Peyer's patch (tissue), 4 donors: ENCODE measurements at regions not wholly inside any gene's neighbourhood (a gene's known extent, or its start where the extent isn't known, plus 50 kb on each side); places are given as distances from the start of the nearest gene placed in this dataset.
A peak's percentile ranks its signal among the peaks of the same experiment; 100 is the strongest.
"Not testable (repeated sequence)": the region's sequence is repeated elsewhere in the genome, so short reads cannot be mapped to it uniquely, and the experiment has no call there.

Source experiments
- DNase-seq, 3 donors: peaks; one replicate each; pipeline ENCODE4 v3.0.0-alpha.2; 2017 to 2019
- H3K27ac ChIP-seq, 4 donors: fragments of 200-600 bp; sonication (generic); one replicate each; pipeline ENCODE4 v1.5.1; 2016 to 2019
- H3K27me3 ChIP-seq, 2 donors: fragments of 200-600 bp; sonication (generic); one replicate each; pipeline ENCODE4 v1.5.1; 2019
- H3K36me3 ChIP-seq, 3 donors: fragments of 200-600 bp; sonication (generic); one replicate each; pipeline ENCODE4 v1.5.1; 2016 to 2019
- H3K4me1 ChIP-seq, 4 donors: fragments of 200-600 bp; sonication (generic); one replicate each; pipeline ENCODE4 v1.5.1; 2016 to 2019
- H3K4me3 ChIP-seq, 4 donors: fragments of 200-600 bp; sonication (generic); 1 replicate in 3 of 4; 2 replicates in 1 of 4; pipeline ENCODE4 v1.5.1; 2016 to 2019; ENCODE audit warnings: mild to moderate bottlenecking in 1 of 4
- H3K9me3 ChIP-seq, 4 donors: fragments of 200-600 bp; sonication (generic); one replicate each; pipeline ENCODE4 v1.5.1; 2016 to 2019; ENCODE audit warnings: mild to moderate bottlenecking in 1 of 4
- POLR2A ChIP-seq, 2 donors: fragments of 450-650 bp; IDR thresholded peaks; one replicate each; pipeline ENCODE4 v1.5.1; 2017; ENCODE audit warnings: antibody characterized with exemption in 2 of 2, mild to moderate bottlenecking in 2 of 2, moderate library complexity in 2 of 2
- TF ChIP-seq, protein P1 (sequence below), 6 experiments: fragments of 450-650 bp in 4 of 6; fragments of 200-600 bp in 2 of 6; sonication (generic) in 1 of 6; IDR thresholded peaks; one replicate each; pipeline ENCODE4 v1.5.1; 2017 to 2019; ENCODE audit warnings: antibody characterized with exemption in 6 of 6, mild to moderate bottlenecking in 3 of 6, moderate library complexity in 1 of 6

DNA sequence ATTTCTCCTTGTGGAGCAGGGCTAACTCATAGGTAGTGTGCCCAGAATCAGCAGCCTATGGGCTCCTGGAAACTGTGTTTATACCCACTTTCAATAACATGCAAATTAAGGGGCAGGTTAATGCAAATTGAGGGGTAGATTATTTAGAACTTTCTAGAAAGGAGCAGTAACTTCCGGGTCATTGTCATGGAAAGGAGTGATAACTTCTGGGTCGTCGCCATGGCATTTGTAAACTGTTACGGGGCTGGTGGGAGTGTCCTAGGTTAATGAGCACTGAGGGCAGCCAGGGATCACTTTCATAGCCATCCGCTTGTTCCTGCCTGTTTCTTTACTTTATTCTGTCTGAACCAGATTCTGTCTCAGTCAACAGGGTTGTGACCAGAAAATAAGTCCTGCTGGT is 143.3 kb upstream of the RFLNA start:
- no peak for DNase-seq
- TF ChIP-seq POLR2A (IDR thresholded peaks at IDR 0.05), result no peak
- TF ChIP-seq, protein P1, sequence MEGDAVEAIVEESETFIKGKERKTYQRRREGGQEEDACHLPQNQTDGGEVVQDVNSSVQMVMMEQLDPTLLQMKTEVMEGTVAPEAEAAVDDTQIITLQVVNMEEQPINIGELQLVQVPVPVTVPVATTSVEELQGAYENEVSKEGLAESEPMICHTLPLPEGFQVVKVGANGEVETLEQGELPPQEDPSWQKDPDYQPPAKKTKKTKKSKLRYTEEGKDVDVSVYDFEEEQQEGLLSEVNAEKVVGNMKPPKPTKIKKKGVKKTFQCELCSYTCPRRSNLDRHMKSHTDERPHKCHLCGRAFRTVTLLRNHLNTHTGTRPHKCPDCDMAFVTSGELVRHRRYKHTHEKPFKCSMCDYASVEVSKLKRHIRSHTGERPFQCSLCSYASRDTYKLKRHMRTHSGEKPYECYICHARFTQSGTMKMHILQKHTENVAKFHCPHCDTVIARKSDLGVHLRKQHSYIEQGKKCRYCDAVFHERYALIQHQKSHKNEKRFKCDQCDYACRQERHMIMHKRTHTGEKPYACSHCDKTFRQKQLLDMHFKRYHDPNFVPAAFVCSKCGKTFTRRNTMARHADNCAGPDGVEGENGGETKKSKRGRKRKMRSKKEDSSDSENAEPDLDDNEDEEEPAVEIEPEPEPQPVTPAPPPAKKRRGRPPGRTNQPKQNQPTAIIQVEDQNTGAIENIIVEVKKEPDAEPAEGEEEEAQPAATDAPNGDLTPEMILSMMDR (IDR thresholded peaks at IDR 0.05), result no peak
- Histone ChIP-seq H3K27ac (no peak overlapping the region), H3K36me3 (no peaks in the 10 kb centered on the region), H3K27me3 (no peaks in the 10 kb centered on the region), H3K4me3 (no peak overlapping the region), H3K9me3 (no peaks in the 10 kb centered on the region), H3K4me1 (no peaks in the 10 kb centered on the region)

- Histone ChIP-seq H3K4me3 (no peak overlapping the region), H3K27me3 (no peaks in the 10 kb centered on the region), H3K27ac (no peak overlapping the region), H3K9me3 (no peaks in the 10 kb centered on the region), H3K4me1 (no peaks in the 10 kb centered on the region), H3K36me3 (no peaks in the 10 kb centered on the region)
- no peak for TF ChIP-seq POLR2A (IDR thresholded peaks at IDR 0.05)
- TF ChIP-seq, protein P1 (IDR thresholded peaks at IDR 0.05), result no peak
- DNase-seq, result no peak
Observed at GRCh38 chr12:124152731-124153130, 142.2 kb upstream of the RFLNA start.

DNA sequence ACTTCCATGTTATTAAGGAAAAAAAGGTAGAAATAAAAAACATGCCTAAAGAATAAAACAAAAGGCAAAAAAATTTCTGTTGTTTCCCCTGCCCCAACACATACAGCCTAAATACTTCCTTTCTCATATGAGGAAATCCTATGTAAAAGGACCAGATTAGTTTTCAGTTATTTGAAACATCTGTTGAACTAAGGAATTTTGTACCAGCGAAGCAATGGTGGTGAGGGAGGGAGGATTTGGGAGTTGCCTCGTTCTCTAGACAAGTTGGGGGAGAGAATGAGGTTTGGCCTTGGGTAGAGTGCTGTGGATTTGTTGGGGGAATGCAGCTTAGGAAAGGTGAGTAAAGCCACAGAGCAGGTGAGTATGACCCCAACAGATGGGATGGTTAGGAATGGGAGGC is 141.5 kb upstream of the RFLNA start:
- H3K4me3 ChIP-seq, result no peak overlapping the region
- H3K27me3 ChIP-seq, result no peaks in the 10 kb centered on the region
- no peak for TF ChIP-seq POLR2A (IDR thresholded peaks at IDR 0.05)
- TF ChIP-seq, protein P1 (IDR thresholded peaks at IDR 0.05), result no peak
- H3K4me1 ChIP-seq, result no peaks in the 10 kb centered on the region
- H3K9me3 ChIP-seq, result no peaks in the 10 kb centered on the region
- DNase-seq, result no peak
- no peaks in the 10 kb centered on the region for H3K36me3 ChIP-seq
- H3K27ac ChIP-seq, result no peak overlapping the region

DNA sequence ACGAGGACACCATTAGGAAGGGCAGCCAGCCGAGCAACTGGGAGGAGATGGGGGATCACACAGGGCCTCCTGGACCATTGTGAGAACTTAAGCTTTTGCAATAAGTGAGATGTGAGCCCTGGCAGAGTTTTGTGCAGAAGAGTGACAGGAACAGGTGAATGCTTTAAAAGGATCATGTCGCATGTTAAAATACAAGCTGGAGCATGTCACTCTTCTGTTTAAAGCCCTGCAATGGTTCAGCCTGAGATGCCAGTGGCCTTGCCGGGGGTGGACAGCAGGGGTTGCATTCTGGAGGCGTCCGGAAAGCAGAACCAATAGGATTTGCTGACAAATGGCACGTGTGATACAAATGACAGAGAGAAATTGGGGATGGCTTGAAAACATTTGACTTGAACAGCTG is 137.5 kb upstream of the RFLNA start:
- DNase-seq, result no peak
- Histone ChIP-seq H3K36me3 (no peaks in the 10 kb centered on the region), H3K4me3 (no peak overlapping the region), H3K4me1 (no peaks in the 10 kb centered on the region), H3K27ac (no peak overlapping the region), H3K9me3 (no peaks in the 10 kb centered on the region), H3K27me3 (no peaks in the 10 kb centered on the region)
- TF ChIP-seq, protein P1 (IDR thresholded peaks at IDR 0.05), result no peak
- no peak for TF ChIP-seq POLR2A (IDR thresholded peaks at IDR 0.05)

GRCh38 chr12:124159655-124160054 is 135.2 kb upstream of the RFLNA start:
- Histone ChIP-seq H3K27me3 (no peaks in the 10 kb centered on the region), H3K27ac (no peak overlapping the region), H3K9me3 (no peaks in the 10 kb centered on the region), H3K4me3 (no peak overlapping the region), H3K4me1 (no peaks in the 10 kb centered on the region), H3K36me3 (no peaks in the 10 kb centered on the region)
- TF ChIP-seq POLR2A (IDR thresholded peaks at IDR 0.05), result no peak
- TF ChIP-seq, protein P1 (IDR thresholded peaks at IDR 0.05), result no peak
- DNase-seq, result peak in 1 of 3 donors; percentile 48

- H3K4me1 ChIP-seq, result no peaks in the 10 kb centered on the region
Observed at GRCh38 chr12:124160097-124160756, 134.7 kb upstream of the RFLNA start.

DNA sequence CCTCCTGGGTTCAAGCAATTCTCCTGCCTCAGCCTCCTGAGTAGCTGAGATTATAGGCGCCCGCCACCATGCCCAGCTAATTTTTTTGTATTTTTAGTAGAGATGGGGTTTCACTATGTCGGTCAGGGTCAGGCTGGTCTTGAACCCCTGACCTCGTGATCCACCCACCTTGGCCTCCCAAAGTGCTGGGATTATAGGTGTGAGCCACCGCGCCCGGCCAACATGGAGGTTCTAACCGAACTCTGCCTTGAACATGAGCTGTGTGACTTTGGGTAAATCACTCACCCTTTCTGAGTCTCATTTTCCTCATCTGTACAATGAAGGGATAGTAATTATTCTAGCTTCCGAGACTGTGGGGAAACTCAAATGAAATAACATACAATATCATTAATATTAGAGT is 133.5 kb upstream of the RFLNA start:
- H3K27ac ChIP-seq, H3K4me3 ChIP-seq, DNase-seq, H3K4me1 ChIP-seq, H3K27me3 ChIP-seq, H3K36me3 ChIP-seq, H3K9me3 ChIP-seq: not testable (repeated sequence)

More at GRCh38 chr12:124160097-124160756, 134.7 kb upstream of the RFLNA start:
- no peak for DNase-seq
- H3K4me3 ChIP-seq, result no peak overlapping the region
- no peaks in the 10 kb centered on the region for H3K36me3 ChIP-seq
- TF ChIP-seq, protein P1 (IDR thresholded peaks at IDR 0.05), result no peak
- TF ChIP-seq POLR2A (IDR thresholded peaks at IDR 0.05), result no peak
- no peaks in the 10 kb centered on the region for H3K9me3 ChIP-seq
- no peaks in the 10 kb centered on the region for H3K27me3 ChIP-seq
- no peak overlapping the region for H3K27ac ChIP-seq
